Activated CD4-positive, alpha-beta memory T cell treated with anti-CD3 and anti-CD28 coated beads, Interleukin-2, amount 10 ng/mL, durations not matched to agents 7 days and 5 days (primary cell): ENCODE measurements at regions not wholly inside any gene's neighbourhood (a gene's known extent, or its start where the extent isn't known, plus 50 kb on each side); places are given as distances from the start of the nearest gene placed in this dataset.

Source experiments
- CTCF ChIA-PET: fragments of 350-600 bp; sonication (Branson Sonifier 250); formaldehyde crosslinking; loops from one replicate; lab custom pipeline; 2021; ENCODE audit warnings: antibody characterized with exemption, inconsistent platforms; lab: Charles Lee
- POLR2A ChIA-PET: fragments of 350-600 bp; sonication (Branson Sonifier 250); formaldehyde crosslinking; loops from one replicate; lab custom pipeline; 2021; ENCODE audit warnings: antibody characterized with exemption; lab: Charles Lee
- DNase-seq: peaks from one replicate; pipeline ENCODE4 v3.0.0-alpha.2; 2020
- H3K27ac Mint-ChIP-seq: one replicate; pipeline ENCODE4 v1.8.0; 2021; ENCODE audit warnings: mild to moderate bottlenecking, mixed read lengths
- H3K27me3 Mint-ChIP-seq: one replicate; pipeline ENCODE4 v1.8.0; 2021; ENCODE audit warnings: mixed read lengths
- H3K36me3 Mint-ChIP-seq: one replicate; pipeline ENCODE4 v1.8.0; 2021; ENCODE audit warnings: low read depth, mixed read lengths
- H3K4me1 Mint-ChIP-seq: one replicate; pipeline ENCODE4 v1.8.0; 2021; ENCODE audit warnings: mixed read lengths
- H3K4me3 Mint-ChIP-seq: one replicate; pipeline ENCODE4 v1.8.0; 2021; ENCODE audit warnings: mild to moderate bottlenecking, mixed read lengths
- H3K9me3 Mint-ChIP-seq: one replicate; pipeline ENCODE4 v1.8.0; 2021; ENCODE audit warnings: mixed read lengths

DNA sequence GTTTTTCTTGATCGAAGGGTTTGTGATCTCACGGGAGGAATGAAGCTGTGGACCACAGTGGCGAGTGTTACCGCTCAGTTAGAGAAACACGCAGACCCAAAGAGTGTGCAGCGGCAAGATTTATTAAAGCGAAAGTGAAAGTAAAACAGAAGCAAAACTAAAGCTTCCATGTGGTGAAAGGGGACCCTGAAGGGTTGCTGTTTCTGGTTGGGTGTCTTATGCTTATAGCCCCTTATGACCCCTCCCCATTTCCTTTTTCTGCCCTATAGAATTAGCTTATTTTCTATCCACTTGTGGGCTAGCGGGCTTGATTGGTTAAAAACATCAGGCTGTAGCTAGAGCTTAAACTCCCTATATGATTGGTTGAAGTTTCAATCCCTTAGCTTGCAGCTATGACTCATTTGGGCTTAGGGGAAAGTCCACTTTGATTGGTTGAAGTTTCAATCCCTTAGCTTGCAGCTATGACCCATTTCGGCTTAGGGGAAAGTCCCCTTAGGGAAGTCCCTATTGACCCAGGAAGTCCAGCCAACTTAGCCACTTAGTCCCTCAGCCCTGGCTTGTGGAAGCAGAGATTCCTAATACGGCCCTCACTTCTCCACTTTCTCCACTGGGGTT lies 171.2 kb upstream of the NWD2 start:
- ChIA-PET CTCF (no interaction called here), POLR2A (no interaction called here)
- no peaks in the 10 kb centered on the region for H3K36me3 Mint-ChIP-seq
- H3K4me1 Mint-ChIP-seq, result peaks cover 3% of the 10 kb centered on the region
- H3K27me3 Mint-ChIP-seq, result no peaks in the 10 kb centered on the region
- no peak for DNase-seq
- peaks cover 6% of the 10 kb centered on the region for H3K9me3 Mint-ChIP-seq
- no peak overlapping the region for H3K4me3 Mint-ChIP-seq
- H3K27ac Mint-ChIP-seq, result no peak overlapping the region

- H3K27me3 Mint-ChIP-seq, result no peaks in the 10 kb centered on the region
- ChIA-PET POLR2A (no interaction called here), CTCF (no interaction called here)
- no peak overlapping the region for H3K4me3 Mint-ChIP-seq
- no peaks in the 10 kb centered on the region for H3K4me1 Mint-ChIP-seq
- no peak overlapping the region for H3K27ac Mint-ChIP-seq
- H3K36me3 Mint-ChIP-seq, result no peaks in the 10 kb centered on the region
- H3K9me3 Mint-ChIP-seq, result no peaks in the 10 kb centered on the region
- DNase-seq, result no peak
Measured at GRCh38 chr4:37082912-37083311, 161.6 kb upstream of the NWD2 start.

DNA sequence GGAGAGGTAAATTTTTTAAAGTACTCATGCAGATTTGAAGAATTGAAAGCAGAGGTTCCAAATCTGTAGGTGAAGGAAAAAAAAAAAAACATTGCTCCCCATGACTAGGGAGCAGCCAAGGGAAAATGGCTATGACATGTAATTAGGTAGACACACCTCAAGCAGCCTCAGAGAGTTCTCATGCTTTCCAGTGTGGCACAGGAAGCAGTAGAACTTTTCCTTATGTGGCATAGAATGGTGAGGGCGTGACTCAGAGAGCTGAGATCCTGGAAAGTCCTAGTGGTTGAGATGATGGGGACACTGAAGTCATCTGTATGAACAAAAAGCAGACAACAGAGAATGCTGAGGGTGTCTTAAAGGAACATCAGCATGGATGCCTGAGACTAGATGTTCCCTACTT lies 148.6 kb upstream of the NWD2 start:
- H3K4me1 Mint-ChIP-seq, result no peaks in the 10 kb centered on the region
- H3K27me3 Mint-ChIP-seq, result no peaks in the 10 kb centered on the region
- CTCF ChIA-PET, result no interaction called here
- no peak overlapping the region for H3K4me3 Mint-ChIP-seq
- DNase-seq, result no peak
- H3K9me3 Mint-ChIP-seq, result no peaks in the 10 kb centered on the region
- no peaks in the 10 kb centered on the region for H3K36me3 Mint-ChIP-seq
- POLR2A ChIA-PET, result no interaction called here
- no peak overlapping the region for H3K27ac Mint-ChIP-seq

GRCh38 chr4:37101182-37101581 lies 143.4 kb upstream of the NWD2 start:
- no peaks in the 10 kb centered on the region for H3K36me3 Mint-ChIP-seq
- H3K27me3 Mint-ChIP-seq, result no peaks in the 10 kb centered on the region
- CTCF ChIA-PET, result no interaction called here
- POLR2A ChIA-PET, result no interaction called here
- H3K9me3 Mint-ChIP-seq, result no peaks in the 10 kb centered on the region
- no peaks in the 10 kb centered on the region for H3K4me1 Mint-ChIP-seq
- no peak overlapping the region for H3K27ac Mint-ChIP-seq
- no peak for DNase-seq
- H3K4me3 Mint-ChIP-seq, result no peak overlapping the region

- ChIA-PET CTCF (no interaction called here), POLR2A (no interaction called here)
- Mint-ChIP-seq H3K27me3 (no peaks in the 10 kb centered on the region), H3K27ac (no peak overlapping the region), H3K36me3 (no peaks in the 10 kb centered on the region), H3K4me1 (no peaks in the 10 kb centered on the region), H3K4me3 (no peak overlapping the region), H3K9me3 (no peaks in the 10 kb centered on the region)
- no peak for DNase-seq
Measured at GRCh38 chr4:37101686-37102085, 142.9 kb upstream of the NWD2 start.

GRCh38 chr4:37109756-37110155 lies 134.8 kb upstream of the NWD2 start:
- no peaks in the 10 kb centered on the region for H3K9me3 Mint-ChIP-seq
- POLR2A ChIA-PET, result no interaction called here

DNA sequence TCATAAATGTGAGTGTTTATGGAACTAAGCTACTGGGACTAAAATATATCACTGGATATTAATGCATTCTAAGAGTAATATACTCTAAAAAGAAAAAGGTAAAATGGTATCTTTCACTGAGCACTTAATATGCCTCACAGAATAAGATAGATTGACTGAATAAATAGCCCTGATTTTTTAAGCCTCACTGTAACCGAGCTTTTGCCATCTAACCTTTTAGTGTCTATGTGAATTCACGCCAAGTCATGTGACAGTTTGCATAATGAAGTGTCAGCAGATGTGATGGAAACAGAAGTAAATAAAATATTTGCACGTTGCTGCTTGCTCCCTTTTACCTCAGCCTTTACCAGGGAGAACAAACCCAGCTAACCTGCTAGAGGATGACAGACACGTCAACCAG lies 119.7 kb upstream of the NWD2 start:
- H3K4me3 Mint-ChIP-seq, result no peak overlapping the region
- ChIA-PET CTCF (no interaction called here), POLR2A (no interaction called here)
- no peaks in the 10 kb centered on the region for H3K27me3 Mint-ChIP-seq
- no peak for DNase-seq
- no peaks in the 10 kb centered on the region for H3K36me3 Mint-ChIP-seq
- no peaks in the 10 kb centered on the region for H3K9me3 Mint-ChIP-seq
- H3K4me1 Mint-ChIP-seq, result no peaks in the 10 kb centered on the region
- no peak overlapping the region for H3K27ac Mint-ChIP-seq

More at GRCh38 chr4:37109756-37110155, 134.8 kb upstream of the NWD2 start:
- Mint-ChIP-seq H3K4me1 (no peaks in the 10 kb centered on the region), H3K27me3 (no peaks in the 10 kb centered on the region), H3K4me3 (no peak overlapping the region), H3K27ac (no peak overlapping the region), H3K36me3 (no peaks in the 10 kb centered on the region)
- DNase-seq, result no peak
- CTCF ChIA-PET, result no interaction called here

GRCh38 chr4:37126051-37126450 lies 118.5 kb upstream of the NWD2 start:
- no peak for DNase-seq
- no peak overlapping the region for H3K4me3 Mint-ChIP-seq
- POLR2A ChIA-PET, result no interaction called here

GRCh38 chr4:37130465-37130864 lies 114.1 kb upstream of the NWD2 start:
- no peaks in the 10 kb centered on the region for H3K27me3 Mint-ChIP-seq
- ChIA-PET CTCF (no interaction called here), POLR2A (no interaction called here)
- H3K9me3 Mint-ChIP-seq, result no peaks in the 10 kb centered on the region
- H3K4me3 Mint-ChIP-seq, result no peak overlapping the region
- no peaks in the 10 kb centered on the region for H3K4me1 Mint-ChIP-seq
- DNase-seq, result no peak
- H3K27ac Mint-ChIP-seq, result no peak overlapping the region
- H3K36me3 Mint-ChIP-seq, result no peaks in the 10 kb centered on the region

More at GRCh38 chr4:37126051-37126450, 118.5 kb upstream of the NWD2 start:
- CTCF ChIA-PET, result no interaction called here
- Mint-ChIP-seq H3K4me1 (no peaks in the 10 kb centered on the region), H3K27ac (no peak overlapping the region), H3K27me3 (no peaks in the 10 kb centered on the region), H3K9me3 (no peaks in the 10 kb centered on the region), H3K36me3 (no peaks in the 10 kb centered on the region)

GRCh38 chr4:37132351-37132974 lies 112.1 kb upstream of the NWD2 start:
- DNase-seq, result no peak
- Mint-ChIP-seq H3K27ac (no peak overlapping the region), H3K4me1 (no peaks in the 10 kb centered on the region), H3K27me3 (no peaks in the 10 kb centered on the region), H3K9me3 (no peaks in the 10 kb centered on the region), H3K36me3 (no peaks in the 10 kb centered on the region), H3K4me3 (no peak overlapping the region)
- ChIA-PET CTCF (no interaction called here), POLR2A (no interaction called here)

DNA sequence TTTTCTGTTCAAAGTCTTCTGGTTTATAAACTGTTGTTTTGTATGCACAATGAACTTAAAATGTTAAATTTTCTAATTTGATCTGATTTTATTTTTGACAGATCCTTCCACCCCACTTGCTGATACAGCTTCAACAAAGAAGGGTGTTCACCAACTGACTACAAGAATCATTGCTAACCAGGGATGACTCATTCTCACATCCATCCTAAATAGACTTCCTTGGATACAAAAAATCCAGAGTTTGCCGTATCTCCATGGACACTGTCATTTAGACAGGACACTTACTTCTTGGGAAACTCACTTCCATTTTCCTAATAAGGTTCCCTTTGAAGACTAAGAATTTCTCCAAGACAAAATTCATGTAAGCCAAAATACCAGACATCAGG lies 111.6 kb upstream of the NWD2 start:
- Mint-ChIP-seq H3K27me3 (no peaks in the 10 kb centered on the region), H3K27ac (no peak overlapping the region), H3K36me3 (no peaks in the 10 kb centered on the region), H3K9me3 (no peaks in the 10 kb centered on the region), H3K4me1 (no peaks in the 10 kb centered on the region), H3K4me3 (no peak overlapping the region)
- DNase-seq, result no peak
- ChIA-PET CTCF (no interaction called here), POLR2A (no interaction called here)

DNA sequence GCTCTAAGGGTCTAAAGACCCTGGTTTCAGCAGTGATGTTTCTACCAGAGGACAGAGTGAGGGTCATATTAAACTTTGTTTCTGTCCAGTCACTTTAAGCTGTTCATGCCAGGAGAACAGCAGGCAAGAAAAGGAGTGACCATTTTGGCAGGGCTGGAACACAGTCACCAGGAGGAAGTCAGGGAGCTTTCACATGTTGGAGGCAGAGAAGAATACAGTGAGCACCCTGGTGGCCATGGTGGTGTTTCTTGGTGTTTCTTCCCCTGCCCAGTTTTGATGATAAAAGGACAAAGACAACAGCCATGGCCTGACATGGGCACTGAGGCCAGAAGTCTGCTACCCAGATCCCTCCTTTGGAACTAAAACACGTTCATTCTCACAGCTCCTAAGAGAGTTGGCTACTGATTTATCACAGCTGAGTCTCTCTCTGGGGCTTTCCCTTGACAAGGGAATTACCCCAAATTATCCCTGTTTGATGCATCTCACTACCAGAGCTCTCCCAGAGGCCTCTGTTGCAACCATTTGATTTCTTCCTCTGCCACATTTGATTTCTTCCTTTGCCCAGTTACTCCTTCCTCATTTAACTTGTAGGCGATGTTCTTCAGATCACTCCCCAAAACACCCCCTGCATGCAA lies 106.4 kb upstream of the NWD2 start:
- H3K27ac Mint-ChIP-seq, result no peak overlapping the region
- ChIA-PET CTCF (no interaction called here), POLR2A (no interaction called here)
- no peaks in the 10 kb centered on the region for H3K36me3 Mint-ChIP-seq
- DNase-seq, result no peak
- H3K4me1 Mint-ChIP-seq, result no peaks in the 10 kb centered on the region
- H3K9me3 Mint-ChIP-seq, result peaks cover 3% of the 10 kb centered on the region
- no peaks in the 10 kb centered on the region for H3K27me3 Mint-ChIP-seq
- H3K4me3 Mint-ChIP-seq, result no peak overlapping the region

DNA sequence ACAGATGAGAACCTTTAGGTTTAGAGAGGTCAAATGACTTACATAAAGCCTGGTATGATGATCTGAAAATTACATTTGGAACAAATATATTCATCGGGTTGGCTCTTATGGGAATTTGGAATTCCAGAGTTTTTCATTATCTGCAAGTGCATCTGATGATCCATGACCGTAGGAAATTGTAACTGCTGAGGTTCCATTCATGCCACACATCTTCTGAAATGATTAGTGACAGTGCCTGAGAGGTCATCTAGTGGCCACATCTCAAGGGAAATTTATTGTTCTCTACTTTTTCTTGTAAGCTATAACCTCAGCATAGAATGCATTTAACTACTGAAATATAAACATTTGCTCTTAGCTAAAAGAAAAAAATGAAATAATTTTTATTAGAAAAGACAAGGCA lies 105.8 kb upstream of the NWD2 start:
- no peaks in the 10 kb centered on the region for H3K4me1 Mint-ChIP-seq
- H3K9me3 Mint-ChIP-seq, result peaks cover 3% of the 10 kb centered on the region
- H3K27ac Mint-ChIP-seq, result no peak overlapping the region
- ChIA-PET CTCF (no interaction called here), POLR2A (no interaction called here)
- no peak overlapping the region for H3K4me3 Mint-ChIP-seq
- DNase-seq, result no peak
- H3K36me3 Mint-ChIP-seq, result no peaks in the 10 kb centered on the region
- H3K27me3 Mint-ChIP-seq, result no peaks in the 10 kb centered on the region

GRCh38 chr4:37139987-37140386 lies 104.6 kb upstream of the NWD2 start:
- POLR2A ChIA-PET, result no interaction called here
- Mint-ChIP-seq H3K36me3 (no peaks in the 10 kb centered on the region), H3K4me3 (no peak overlapping the region), H3K27me3 (no peaks in the 10 kb centered on the region), H3K27ac (no peak overlapping the region), H3K9me3 (peaks cover 3% of the 10 kb centered on the region), H3K4me1 (no peaks in the 10 kb centered on the region)
- CTCF ChIA-PET, result no interaction called here
- DNase-seq, result no peak
